Activated naive CD8-positive, alpha-beta T cell treated with anti-CD3 and anti-CD28 coated beads, Interleukin-2, amount 10 ng/mL, durations not matched to agents 7 days and 5 days (primary cell): ENCODE measurements at regions not wholly inside any gene's neighbourhood (a gene's known extent, or its start where the extent isn't known, plus 50 kb on each side); places are given as distances from the start of the nearest gene placed in this dataset.

ENCODE experiments used
- ATAC-seq: fragments of 150-1000 bp; cut with Tn5 transposase; one replicate; pipeline ENCODE4 v1.10.0; 2021; ENCODE audit warnings: low read depth, moderate library complexity
- POLR2A ChIA-PET: fragments of 350-600 bp; sonication (Branson Sonifier 250); formaldehyde crosslinking; loops from one replicate; lab custom pipeline; 2021; ENCODE audit warnings: antibody characterized with exemption; lab: Charles Lee
- DNase-seq: peaks from one replicate; pipeline ENCODE4 v3.0.0; 2021
- H3K27ac Mint-ChIP-seq: one replicate; pipeline ENCODE4 v1.8.0; 2022; ENCODE audit warnings: mild to moderate bottlenecking, mixed read lengths
- H3K27me3 Mint-ChIP-seq: one replicate; pipeline ENCODE4 v1.8.0; 2022; ENCODE audit warnings: mild to moderate bottlenecking, moderate library complexity, mixed read lengths
- H3K36me3 Mint-ChIP-seq: one replicate; pipeline ENCODE4 v1.8.0; 2021; ENCODE audit warnings: mild to moderate bottlenecking, mixed read lengths
- H3K4me1 Mint-ChIP-seq: one replicate; pipeline ENCODE4 v1.8.0; 2021; ENCODE audit warnings: mixed read lengths
- H3K4me3 Mint-ChIP-seq: one replicate; pipeline ENCODE4 v1.8.0; 2022; ENCODE audit warnings: mild to moderate bottlenecking, moderate library complexity, mixed read lengths
- H3K9me3 Mint-ChIP-seq: one replicate; pipeline ENCODE4 v1.8.0; 2021; ENCODE audit warnings: mixed read lengths

- no peak overlapping the region for H3K27ac Mint-ChIP-seq
- no peaks in the 10 kb centered on the region for H3K4me1 Mint-ChIP-seq
- DNase-seq (no peak), ATAC-seq (no peak)
- no peaks in the 10 kb centered on the region for H3K27me3 Mint-ChIP-seq
- no peaks in the 10 kb centered on the region for H3K9me3 Mint-ChIP-seq
- H3K36me3 Mint-ChIP-seq, result no peaks in the 10 kb centered on the region
- H3K4me3 Mint-ChIP-seq, result no peak overlapping the region
- POLR2A ChIA-PET, result no interaction called here
Observed at GRCh38 chr20:40438161-40438830, 250.7 kb downstream of the MAFB start.

GRCh38 chr20:40436011-40436410 lies 253.0 kb downstream of the MAFB start:
- H3K9me3 Mint-ChIP-seq, result no peaks in the 10 kb centered on the region

GRCh38 chr20:40435146-40435895 lies 253.7 kb downstream of the MAFB start:
- Mint-ChIP-seq H3K4me1 (no peaks in the 10 kb centered on the region), H3K27ac (no peak overlapping the region), H3K4me3 (no peak overlapping the region), H3K9me3 (no peaks in the 10 kb centered on the region), H3K36me3 (no peaks in the 10 kb centered on the region), H3K27me3 (no peaks in the 10 kb centered on the region)
- ATAC-seq, result no peak
- POLR2A ChIA-PET, result no interaction called here
- no peak for DNase-seq

More at GRCh38 chr20:40436011-40436410, 253.0 kb downstream of the MAFB start:
- POLR2A ChIA-PET, result no interaction called here
- Mint-ChIP-seq H3K27me3 (no peaks in the 10 kb centered on the region), H3K4me1 (no peaks in the 10 kb centered on the region), H3K36me3 (no peaks in the 10 kb centered on the region), H3K4me3 (no peak overlapping the region), H3K27ac (no peak overlapping the region)
- DNase-seq (no peak), ATAC-seq (no peak)

DNA sequence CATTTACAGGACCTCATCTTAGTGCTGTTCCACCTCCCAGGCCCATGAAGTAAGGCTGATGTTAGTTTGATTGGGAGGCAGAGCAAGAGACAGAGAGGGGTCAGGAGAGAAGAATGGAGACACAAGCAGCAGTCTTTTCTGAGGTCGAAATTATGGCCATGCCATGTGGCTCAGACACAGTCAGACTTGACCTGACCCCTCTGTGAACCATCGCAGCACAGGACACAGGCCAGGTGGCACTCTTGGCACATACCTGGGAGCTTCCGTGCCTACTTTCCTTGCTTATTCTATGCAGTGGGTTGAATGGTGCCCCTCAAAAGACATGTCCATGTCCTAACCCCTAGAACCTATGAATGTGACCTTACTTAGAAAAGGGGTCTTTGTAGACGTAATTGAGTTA lies 254.9 kb downstream of the MAFB start:
- Mint-ChIP-seq H3K9me3 (no peaks in the 10 kb centered on the region), H3K4me1 (no peaks in the 10 kb centered on the region)
- POLR2A ChIA-PET, result no interaction called here

GRCh38 chr20:40433341-40433861 lies 255.6 kb downstream of the MAFB start:
- ATAC-seq, result no peak
- Mint-ChIP-seq H3K4me1 (no peaks in the 10 kb centered on the region), H3K27me3 (no peaks in the 10 kb centered on the region), H3K4me3 (no peak overlapping the region), H3K36me3 (no peaks in the 10 kb centered on the region), H3K27ac (no peak overlapping the region), H3K9me3 (no peaks in the 10 kb centered on the region)
- DNase-seq, result no peak
- POLR2A ChIA-PET, result no interaction called here

More for the DNA sequence above, 254.9 kb downstream of the MAFB start:
- no peaks in the 10 kb centered on the region for H3K27me3 Mint-ChIP-seq
- no peak overlapping the region for H3K4me3 Mint-ChIP-seq
- DNase-seq, result no peak
- H3K27ac Mint-ChIP-seq, result no peak overlapping the region
- H3K36me3 Mint-ChIP-seq, result no peaks in the 10 kb centered on the region
- no peak for ATAC-seq

- Mint-ChIP-seq H3K36me3 (no peaks in the 10 kb centered on the region), H3K27ac (no peak overlapping the region), H3K4me3 (no peak overlapping the region), H3K27me3 (no peaks in the 10 kb centered on the region), H3K4me1 (no peaks in the 10 kb centered on the region), H3K9me3 (no peaks in the 10 kb centered on the region)
- ATAC-seq, result no peak
- POLR2A ChIA-PET, result no interaction called here
- DNase-seq, result no peak
Observed at GRCh38 chr20:40431611-40432010, 257.4 kb downstream of the MAFB start.

DNA sequence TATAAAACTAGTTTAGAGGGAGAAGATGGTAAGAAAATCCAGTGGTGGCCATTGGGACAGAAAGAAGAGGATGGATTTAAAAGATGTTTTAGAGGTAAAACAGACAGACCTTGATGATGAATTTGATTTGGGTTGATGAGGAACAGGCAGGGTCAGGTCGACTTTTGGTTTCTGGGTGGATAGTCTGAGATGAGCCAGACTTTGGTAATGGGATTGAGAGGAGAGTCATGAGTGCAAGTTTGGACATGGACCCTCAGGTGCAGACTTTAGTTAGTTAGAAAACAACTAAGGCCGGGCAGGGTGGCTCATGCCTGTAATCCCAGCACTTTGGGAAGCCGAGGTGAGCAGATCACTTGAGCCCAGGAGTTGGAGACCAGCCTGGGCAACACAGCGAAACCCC lies 257.9 kb downstream of the MAFB start:
- no peaks in the 10 kb centered on the region for H3K36me3 Mint-ChIP-seq
- no peaks in the 10 kb centered on the region for H3K4me1 Mint-ChIP-seq
- H3K4me3 Mint-ChIP-seq, result no peak overlapping the region
- no peaks in the 10 kb centered on the region for H3K9me3 Mint-ChIP-seq
- no peaks in the 10 kb centered on the region for H3K27me3 Mint-ChIP-seq
- ATAC-seq (no peak), DNase-seq (no peak)
- POLR2A ChIA-PET, result no interaction called here
- H3K27ac Mint-ChIP-seq, result no peak overlapping the region

DNA sequence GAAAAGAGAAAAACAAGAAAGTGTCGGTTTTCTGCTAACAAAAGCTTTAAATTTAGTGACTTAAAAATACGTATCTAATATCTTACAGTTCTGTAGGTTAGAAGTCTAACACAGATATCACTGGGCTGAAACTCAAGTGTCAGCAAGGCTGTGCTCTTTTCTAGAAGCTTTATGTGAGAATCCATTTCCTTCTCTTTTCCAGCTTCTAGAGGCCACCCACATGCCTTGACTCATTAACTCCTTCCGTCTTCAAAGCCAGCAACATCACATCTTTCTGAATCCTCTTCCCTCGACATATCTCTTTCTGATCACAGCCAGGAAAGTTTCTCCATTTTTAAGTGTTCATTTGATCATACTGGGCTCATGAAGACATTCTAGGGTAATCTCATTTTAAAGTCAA lies 262.0 kb downstream of the MAFB start:
- peaks cover 6% of the 10 kb centered on the region for H3K27me3 Mint-ChIP-seq
- no peak overlapping the region for H3K4me3 Mint-ChIP-seq
- no peaks in the 10 kb centered on the region for H3K4me1 Mint-ChIP-seq
- POLR2A ChIA-PET, result no interaction called here
- H3K36me3 Mint-ChIP-seq, result no peaks in the 10 kb centered on the region
- peaks cover 1% of the 10 kb centered on the region for H3K9me3 Mint-ChIP-seq
- H3K27ac Mint-ChIP-seq, result no peak overlapping the region
- ATAC-seq (no peak), DNase-seq (no peak)

- Mint-ChIP-seq H3K4me3 (no peak overlapping the region), H3K4me1 (no peaks in the 10 kb centered on the region), H3K36me3 (no peaks in the 10 kb centered on the region), H3K9me3 (peaks cover 1% of the 10 kb centered on the region), H3K27ac (no peak overlapping the region), H3K27me3 (peaks cover 6% of the 10 kb centered on the region)
- ATAC-seq (no peak), DNase-seq (no peak)
- POLR2A ChIA-PET, result no interaction called here
Observed at GRCh38 chr20:40424695-40425094, 264.3 kb downstream of the MAFB start.

DNA sequence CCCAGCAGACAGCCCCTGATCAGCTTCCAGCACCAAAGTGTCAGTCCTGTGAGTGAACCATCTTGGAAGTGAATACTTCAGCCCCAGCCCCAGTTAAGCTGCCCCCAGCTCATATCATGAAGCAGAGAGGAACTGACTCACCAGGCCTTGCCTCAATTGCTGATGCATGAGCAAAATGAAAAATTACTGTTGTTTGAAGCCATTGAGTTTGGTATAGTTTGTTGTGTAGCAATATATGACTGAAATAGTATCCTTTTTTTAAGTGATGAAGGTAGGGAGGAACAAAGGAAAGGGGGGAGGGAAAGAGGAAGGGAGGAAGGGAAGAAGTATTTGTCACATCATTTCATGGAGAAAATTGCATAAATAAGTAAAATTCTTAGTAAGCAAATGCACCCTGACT lies 266.4 kb downstream of the MAFB start:
- Mint-ChIP-seq H3K9me3 (peaks cover 1% of the 10 kb centered on the region), H3K4me1 (no peaks in the 10 kb centered on the region), H3K4me3 (no peak overlapping the region), H3K27me3 (peaks cover 6% of the 10 kb centered on the region), H3K36me3 (no peaks in the 10 kb centered on the region), H3K27ac (no peak overlapping the region)
- no peak for DNase-seq
- POLR2A ChIA-PET, result no interaction called here
- ATAC-seq, result no peak

DNA sequence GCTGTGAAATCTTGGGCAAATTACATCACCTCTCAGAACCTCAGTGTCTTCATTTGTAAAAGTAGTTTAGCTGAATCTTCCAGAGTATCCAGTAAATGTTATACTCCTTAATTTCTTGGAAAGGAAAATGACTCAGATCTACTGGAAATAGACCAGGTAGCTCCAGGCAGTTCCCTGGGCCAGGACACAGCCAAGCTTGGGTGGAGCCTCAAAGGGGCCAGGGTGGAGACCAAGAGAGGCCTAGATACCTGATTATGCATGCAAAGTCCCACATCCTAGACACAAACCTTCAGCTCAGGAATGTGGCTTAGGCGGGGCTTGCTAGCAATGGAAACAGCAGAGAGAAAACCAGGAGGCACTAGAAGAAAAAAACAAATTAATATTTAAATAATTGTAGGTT lies 272.8 kb downstream of the MAFB start:
- H3K27ac Mint-ChIP-seq, result no peak overlapping the region
- no peaks in the 10 kb centered on the region for H3K27me3 Mint-ChIP-seq
- no peak overlapping the region for H3K4me3 Mint-ChIP-seq
- no peak for ATAC-seq
- no peaks in the 10 kb centered on the region for H3K9me3 Mint-ChIP-seq
- POLR2A ChIA-PET, result no interaction called here
- DNase-seq, result no peak
- H3K4me1 Mint-ChIP-seq, result no peaks in the 10 kb centered on the region
- H3K36me3 Mint-ChIP-seq, result no peaks in the 10 kb centered on the region

GRCh38 chr20:40414843-40415615 lies 274.0 kb downstream of the MAFB start:
- Mint-ChIP-seq H3K27ac (no peak overlapping the region), H3K4me1 (no peaks in the 10 kb centered on the region), H3K4me3 (no peak overlapping the region), H3K36me3 (no peaks in the 10 kb centered on the region), H3K9me3 (no peaks in the 10 kb centered on the region), H3K27me3 (no peaks in the 10 kb centered on the region)
- POLR2A ChIA-PET, result no interaction called here
- ATAC-seq (no peak), DNase-seq (no peak)

GRCh38 chr20:40410028-40410427 lies 279.0 kb downstream of the MAFB start:
- POLR2A ChIA-PET, result no interaction called here
- Mint-ChIP-seq H3K4me1 (no peaks in the 10 kb centered on the region), H3K27me3 (peaks cover 2% of the 10 kb centered on the region), H3K9me3 (no peaks in the 10 kb centered on the region), H3K4me3 (no peak overlapping the region), H3K27ac (no peak overlapping the region), H3K36me3 (no peaks in the 10 kb centered on the region)
- ATAC-seq (no peak), DNase-seq (no peak)
